MM.1S (cell line): ENCODE measurements at regions not wholly inside any gene's neighbourhood (a gene's known extent, or its start where the extent isn't known, plus 50 kb on each side); places are given as distances from the start of the nearest gene placed in this dataset.

Source experiments
- DNase-seq: peaks from one replicate; pipeline ENCODE4 v3.0.0-alpha.2; 2015
- H2AFZ ChIP-seq: fragments of 300-600 bp; sonication (generic); 2 replicates; pipeline ENCODE4 v1.6.0; 2016; ENCODE audit warnings: antibody characterized with exemption, low read length
- H3F3A ChIP-seq: fragments of 300-600 bp; sonication (generic); 2 replicates; pipeline ENCODE4 v1.6.1; 2016; ENCODE audit warnings: mild to moderate bottlenecking, antibody characterized with exemption, low read length, moderate library complexity, mixed read lengths; ENCODE audit not compliant: insufficient read depth
- H3K27ac ChIP-seq: fragments of 300-600 bp; sonication (generic); 2 replicates; pipeline ENCODE4 v1.5.1; 2016; ENCODE audit warnings: mild to moderate bottlenecking, low read length
- H3K27me3 ChIP-seq: fragments of 300-600 bp; sonication (generic); replicated peaks from 2 replicates; pipeline ENCODE4 v1.6.0; 2016; ENCODE audit warnings: low read length; ENCODE audit not compliant: insufficient read depth
- H3K36me3 ChIP-seq: fragments of 300-600 bp; sonication (generic); replicated peaks from 2 replicates; pipeline ENCODE4 v1.6.1; 2016; ENCODE audit warnings: mild to moderate bottlenecking, low read length, mixed read lengths; ENCODE audit not compliant: insufficient read depth
- H3K4me1 ChIP-seq: fragments of 300-600 bp; sonication (generic); 2 replicates; pipeline ENCODE4 v1.6.1; 2016; ENCODE audit warnings: low read length, mixed read lengths
- H3K4me2 ChIP-seq: fragments of 300-600 bp; sonication (generic); 2 replicates; pipeline ENCODE4 v1.6.0; 2016; ENCODE audit warnings: low read depth, low read length
- H3K4me3 ChIP-seq: fragments of 300-600 bp; sonication (generic); 2 replicates; pipeline ENCODE4 v1.5.1; 2016; ENCODE audit warnings: low read length, mixed read lengths
- H3K79me2 ChIP-seq: fragments of 300-600 bp; sonication (generic); 2 replicates; pipeline ENCODE4 v1.6.1; 2016; ENCODE audit warnings: mixed run types, low read length, mixed read lengths
- H3K9ac ChIP-seq: fragments of 300-600 bp; sonication (generic); 2 replicates; pipeline ENCODE4 v1.6.1; 2016; ENCODE audit warnings: low read length, mixed read lengths
- H3K9me2 ChIP-seq: fragments of 300-600 bp; sonication (generic); replicated peaks from 2 replicates; pipeline ENCODE4 v1.6.1; 2016; ENCODE audit warnings: mild to moderate bottlenecking, low read length, mixed read lengths; ENCODE audit not compliant: insufficient read depth
- H3K9me3 ChIP-seq: fragments of 300-600 bp; sonication (generic); replicated peaks from 2 replicates; pipeline ENCODE4 v1.6.1; 2016; ENCODE audit warnings: mild to moderate bottlenecking, low read length, mixed read lengths; ENCODE audit not compliant: insufficient read depth
- H4K20me1 ChIP-seq: fragments of 300-600 bp; sonication (generic); 2 replicates; pipeline ENCODE4 v1.6.1; 2016; ENCODE audit warnings: mild to moderate bottlenecking, low read length, moderate library complexity, mixed read lengths; ENCODE audit not compliant: insufficient read depth
- CTCF ChIP-seq: fragments of 300-600 bp; sonication (generic); IDR thresholded peaks from 2 replicates; pipeline ENCODE4 v1.5.1; 2016; ENCODE audit warnings: antibody characterized with exemption, low read length, mixed read lengths
- EZH2 ChIP-seq: fragments of 300-600 bp; sonication (generic); optimal IDR thresholded peaks from 2 replicates; pipeline ENCODE3; 2017; ENCODE audit warnings: low read depth, mild to moderate bottlenecking, antibody characterized with exemption, low read length, mixed read lengths
- EZH2phosphoT487 ChIP-seq: fragments of 300-600 bp; sonication (generic); IDR thresholded peaks from 2 replicates; pipeline ENCODE4 v1.6.1; 2018; ENCODE audit warnings: antibody characterized with exemption, low read length

GRCh38 chr14:97315790-97316189, 518.6 kb downstream of the VRK1 start:
- DNase-seq = no peak
- no peak overlapping the region for H2AFZ ChIP-seq
- H3K36me3 ChIP-seq = no peaks in the 10 kb centered on the region
- no peaks in the 10 kb centered on the region for H3K9me2 ChIP-seq
- no peak overlapping the region for H3K9ac ChIP-seq
- no peaks in the 10 kb centered on the region for H3K79me2 ChIP-seq
- no peaks in the 10 kb centered on the region for H3K4me1 ChIP-seq
- no peaks in the 10 kb centered on the region for H3K27me3 ChIP-seq
- H3F3A ChIP-seq = no peaks in the 10 kb centered on the region
- H3K4me2 ChIP-seq = no peak overlapping the region
- TF ChIP-seq EZH2phosphoT487 (no peak), CTCF (no peak), EZH2 (no peak)
- H3K4me3 ChIP-seq = no peak overlapping the region
- no peaks in the 10 kb centered on the region for H4K20me1 ChIP-seq
- H3K27ac ChIP-seq = no peak overlapping the region
- H3K9me3 ChIP-seq = no peaks in the 10 kb centered on the region

- Histone ChIP-seq H3K27ac (no peak overlapping the region), H4K20me1 (no peaks in the 10 kb centered on the region), H3K9me2 (no peaks in the 10 kb centered on the region), H3K4me3 (no peak overlapping the region), H2AFZ (no peak overlapping the region), H3F3A (no peaks in the 10 kb centered on the region), H3K79me2 (no peaks in the 10 kb centered on the region), H3K4me2 (no peak overlapping the region), H3K9ac (no peak overlapping the region), H3K27me3 (no peaks in the 10 kb centered on the region), H3K36me3 (no peaks in the 10 kb centered on the region), H3K9me3 (no peaks in the 10 kb centered on the region), H3K4me1 (no peaks in the 10 kb centered on the region)
- DNase-seq = no peak
- TF ChIP-seq EZH2phosphoT487 (no peak), EZH2 (no peak), CTCF (no peak)
These were observed 521.2 kb downstream of the VRK1 start for GRCh38 chr14:97318380-97318779.

- TF ChIP-seq CTCF (no peak), EZH2phosphoT487 (no peak), EZH2 (no peak)
- no peaks in the 10 kb centered on the region for H3F3A ChIP-seq
These were observed 522.5 kb downstream of the VRK1 start for GRCh38 chr14:97319691-97320090.

More at GRCh38 chr14:97319691-97320090, 522.5 kb downstream of the VRK1 start:
- Histone ChIP-seq H3K79me2 (no peaks in the 10 kb centered on the region), H3K4me1 (no peaks in the 10 kb centered on the region), H4K20me1 (no peaks in the 10 kb centered on the region), H3K9me2 (no peaks in the 10 kb centered on the region), H3K27ac (no peak overlapping the region), H3K9me3 (no peaks in the 10 kb centered on the region), H3K9ac (no peak overlapping the region), H3K27me3 (no peaks in the 10 kb centered on the region), H2AFZ (no peak overlapping the region), H3K4me3 (no peak overlapping the region), H3K36me3 (no peaks in the 10 kb centered on the region), H3K4me2 (no peak overlapping the region)
- no peak for DNase-seq
